ENCODE measurements at regions not wholly inside any gene's neighbourhood (a gene's known extent, or its start where the extent isn't known, plus 50 kb on each side); places are given as distances from the start of the nearest gene placed in this dataset.

DNA sequence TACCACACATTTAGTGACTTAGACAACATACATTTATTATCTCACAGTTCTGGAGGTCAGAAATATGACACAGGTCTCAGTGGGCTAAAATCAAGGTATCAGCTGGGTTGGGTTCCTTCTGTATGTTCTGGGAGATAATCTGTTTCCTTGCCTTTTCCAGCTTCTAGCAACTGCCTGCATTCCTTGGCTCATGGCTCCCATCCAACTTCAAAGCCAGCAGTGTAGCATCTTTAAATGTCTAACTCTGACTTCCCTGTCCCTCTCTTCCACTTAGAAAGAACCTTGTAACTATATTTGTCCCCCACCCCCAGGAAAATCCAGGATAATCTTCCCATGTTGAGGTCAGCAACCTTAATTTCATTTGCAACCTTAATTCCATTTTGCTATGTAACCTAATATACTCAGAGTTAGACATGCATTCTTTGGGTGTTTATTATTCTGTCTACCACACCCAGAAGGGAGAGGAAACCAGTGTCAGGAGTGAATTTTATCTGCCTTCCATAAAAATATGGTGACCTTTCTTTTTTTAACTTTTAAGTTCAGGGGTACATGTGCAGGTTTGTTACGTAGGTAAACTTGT is 57.3 kb upstream of the SMIM30 start (continued):
- TF ChIP-seq, protein P1, sequence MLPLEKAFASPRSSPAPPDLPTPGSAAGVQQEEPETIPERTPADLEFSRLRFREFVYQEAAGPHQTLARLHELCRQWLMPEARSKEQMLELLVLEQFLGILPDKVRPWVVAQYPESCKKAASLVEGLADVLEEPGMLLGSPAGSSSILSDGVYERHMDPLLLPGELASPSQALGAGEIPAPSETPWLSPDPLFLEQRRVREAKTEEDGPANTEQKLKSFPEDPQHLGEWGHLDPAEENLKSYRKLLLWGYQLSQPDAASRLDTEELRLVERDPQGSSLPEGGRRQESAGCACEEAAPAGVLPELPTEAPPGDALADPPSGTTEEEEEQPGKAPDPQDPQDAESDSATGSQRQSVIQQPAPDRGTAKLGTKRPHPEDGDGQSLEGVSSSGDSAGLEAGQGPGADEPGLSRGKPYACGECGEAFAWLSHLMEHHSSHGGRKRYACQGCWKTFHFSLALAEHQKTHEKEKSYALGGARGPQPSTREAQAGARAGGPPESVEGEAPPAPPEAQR (CRISPR knock-in tag; IDR thresholded peaks at IDR 0.05), result no peak

DNA sequence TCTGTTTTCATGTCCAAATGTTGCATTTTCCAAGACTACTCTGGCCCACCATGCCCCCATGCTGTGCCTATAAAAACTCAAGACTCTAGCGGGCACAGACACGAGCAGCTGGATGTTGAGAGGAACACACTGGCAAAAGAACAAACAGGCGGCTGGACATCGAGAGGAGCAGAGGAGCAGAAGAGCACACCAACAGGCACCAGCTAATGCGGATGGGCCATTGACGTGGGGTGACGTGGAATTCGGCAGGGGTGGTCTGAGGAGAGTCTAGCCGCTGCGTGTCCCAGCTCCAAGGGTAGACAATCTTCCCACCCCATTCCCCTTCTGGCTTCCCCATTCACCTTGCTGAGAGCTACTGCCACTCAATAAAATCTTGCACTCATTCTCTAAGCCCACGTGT is 54.4 kb upstream of the SMIM30 start:
- H3K36me3 Mint-ChIP-seq, result no peaks in the 10 kb centered on the region
- peaks cover 9% of the 10 kb centered on the region for H3K4me1 Mint-ChIP-seq
- ChIA-PET CTCF (interaction anchor here (1.2 kb wide), 1 partner anchor 13 kb away, joined by 3 read pairs; no protein-coding TSS in a partner anchor), POLR2A (no interaction called here)
- no peak overlapping the region for H3K4me3 Mint-ChIP-seq
- DNase-seq (ENCODE audit: low spot score) (no peak), ATAC-seq (no peak)
- no peak overlapping the region for H3K27ac Mint-ChIP-seq
- H3K9me3 Mint-ChIP-seq, result 0 out of 2 replicates have a peak, but pooled peaks cover 3% of the 10 kb centered on the region
- H3K27me3 Mint-ChIP-seq (ENCODE audit: low read depth), result no peaks in the 10 kb centered on the region
- TF ChIP-seq, protein P2, sequence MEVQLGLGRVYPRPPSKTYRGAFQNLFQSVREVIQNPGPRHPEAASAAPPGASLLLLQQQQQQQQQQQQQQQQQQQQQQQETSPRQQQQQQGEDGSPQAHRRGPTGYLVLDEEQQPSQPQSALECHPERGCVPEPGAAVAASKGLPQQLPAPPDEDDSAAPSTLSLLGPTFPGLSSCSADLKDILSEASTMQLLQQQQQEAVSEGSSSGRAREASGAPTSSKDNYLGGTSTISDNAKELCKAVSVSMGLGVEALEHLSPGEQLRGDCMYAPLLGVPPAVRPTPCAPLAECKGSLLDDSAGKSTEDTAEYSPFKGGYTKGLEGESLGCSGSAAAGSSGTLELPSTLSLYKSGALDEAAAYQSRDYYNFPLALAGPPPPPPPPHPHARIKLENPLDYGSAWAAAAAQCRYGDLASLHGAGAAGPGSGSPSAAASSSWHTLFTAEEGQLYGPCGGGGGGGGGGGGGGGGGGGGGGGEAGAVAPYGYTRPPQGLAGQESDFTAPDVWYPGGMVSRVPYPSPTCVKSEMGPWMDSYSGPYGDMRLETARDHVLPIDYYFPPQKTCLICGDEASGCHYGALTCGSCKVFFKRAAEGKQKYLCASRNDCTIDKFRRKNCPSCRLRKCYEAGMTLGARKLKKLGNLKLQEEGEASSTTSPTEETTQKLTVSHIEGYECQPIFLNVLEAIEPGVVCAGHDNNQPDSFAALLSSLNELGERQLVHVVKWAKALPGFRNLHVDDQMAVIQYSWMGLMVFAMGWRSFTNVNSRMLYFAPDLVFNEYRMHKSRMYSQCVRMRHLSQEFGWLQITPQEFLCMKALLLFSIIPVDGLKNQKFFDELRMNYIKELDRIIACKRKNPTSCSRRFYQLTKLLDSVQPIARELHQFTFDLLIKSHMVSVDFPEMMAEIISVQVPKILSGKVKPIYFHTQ (CRISPR knock-in tag; IDR thresholded peaks at IDR 0.05), result no peak
- no peak for TF ChIP-seq NFATC4 (CRISPR knock-in tag; IDR thresholded peaks at IDR 0.05)
- no peak for TF ChIP-seq ZNF138 (CRISPR knock-in tag; conservative IDR thresholded peaks at IDR 0.05)
- TF ChIP-seq NR2C2 (CRISPR knock-in tag; IDR thresholded peaks at IDR 0.05), result no peak
- TF ChIP-seq, protein P3, sequence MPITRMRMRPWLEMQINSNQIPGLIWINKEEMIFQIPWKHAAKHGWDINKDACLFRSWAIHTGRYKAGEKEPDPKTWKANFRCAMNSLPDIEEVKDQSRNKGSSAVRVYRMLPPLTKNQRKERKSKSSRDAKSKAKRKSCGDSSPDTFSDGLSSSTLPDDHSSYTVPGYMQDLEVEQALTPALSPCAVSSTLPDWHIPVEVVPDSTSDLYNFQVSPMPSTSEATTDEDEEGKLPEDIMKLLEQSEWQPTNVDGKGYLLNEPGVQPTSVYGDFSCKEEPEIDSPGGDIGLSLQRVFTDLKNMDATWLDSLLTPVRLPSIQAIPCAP (CRISPR knock-in tag; IDR thresholded peaks at IDR 0.05), result no peak
- TF ChIP-seq FOXK1 (CRISPR knock-in tag; IDR thresholded peaks at IDR 0.05), result no peak
- TF ChIP-seq, protein P4, sequence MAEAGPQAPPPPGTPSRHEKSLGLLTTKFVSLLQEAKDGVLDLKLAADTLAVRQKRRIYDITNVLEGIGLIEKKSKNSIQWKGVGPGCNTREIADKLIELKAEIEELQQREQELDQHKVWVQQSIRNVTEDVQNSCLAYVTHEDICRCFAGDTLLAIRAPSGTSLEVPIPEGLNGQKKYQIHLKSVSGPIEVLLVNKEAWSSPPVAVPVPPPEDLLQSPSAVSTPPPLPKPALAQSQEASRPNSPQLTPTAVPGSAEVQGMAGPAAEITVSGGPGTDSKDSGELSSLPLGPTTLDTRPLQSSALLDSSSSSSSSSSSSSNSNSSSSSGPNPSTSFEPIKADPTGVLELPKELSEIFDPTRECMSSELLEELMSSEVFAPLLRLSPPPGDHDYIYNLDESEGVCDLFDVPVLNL (CRISPR knock-in tag; IDR thresholded peaks at IDR 0.05; ENCODE audit: borderline replicate concordance, low read depth), result no peak
- TF ChIP-seq, protein P5, sequence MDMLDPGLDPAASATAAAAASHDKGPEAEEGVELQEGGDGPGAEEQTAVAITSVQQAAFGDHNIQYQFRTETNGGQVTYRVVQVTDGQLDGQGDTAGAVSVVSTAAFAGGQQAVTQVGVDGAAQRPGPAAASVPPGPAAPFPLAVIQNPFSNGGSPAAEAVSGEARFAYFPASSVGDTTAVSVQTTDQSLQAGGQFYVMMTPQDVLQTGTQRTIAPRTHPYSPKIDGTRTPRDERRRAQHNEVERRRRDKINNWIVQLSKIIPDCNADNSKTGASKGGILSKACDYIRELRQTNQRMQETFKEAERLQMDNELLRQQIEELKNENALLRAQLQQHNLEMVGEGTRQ (CRISPR knock-in tag; IDR thresholded peaks at IDR 0.05), result no peak
- TF ChIP-seq RORB (CRISPR knock-in tag; IDR thresholded peaks at IDR 0.05), result no peak
- TF ChIP-seq GTF2I (CRISPR knock-in tag; conservative IDR thresholded peaks at IDR 0.05), result no peak
- TF ChIP-seq, protein P6, sequence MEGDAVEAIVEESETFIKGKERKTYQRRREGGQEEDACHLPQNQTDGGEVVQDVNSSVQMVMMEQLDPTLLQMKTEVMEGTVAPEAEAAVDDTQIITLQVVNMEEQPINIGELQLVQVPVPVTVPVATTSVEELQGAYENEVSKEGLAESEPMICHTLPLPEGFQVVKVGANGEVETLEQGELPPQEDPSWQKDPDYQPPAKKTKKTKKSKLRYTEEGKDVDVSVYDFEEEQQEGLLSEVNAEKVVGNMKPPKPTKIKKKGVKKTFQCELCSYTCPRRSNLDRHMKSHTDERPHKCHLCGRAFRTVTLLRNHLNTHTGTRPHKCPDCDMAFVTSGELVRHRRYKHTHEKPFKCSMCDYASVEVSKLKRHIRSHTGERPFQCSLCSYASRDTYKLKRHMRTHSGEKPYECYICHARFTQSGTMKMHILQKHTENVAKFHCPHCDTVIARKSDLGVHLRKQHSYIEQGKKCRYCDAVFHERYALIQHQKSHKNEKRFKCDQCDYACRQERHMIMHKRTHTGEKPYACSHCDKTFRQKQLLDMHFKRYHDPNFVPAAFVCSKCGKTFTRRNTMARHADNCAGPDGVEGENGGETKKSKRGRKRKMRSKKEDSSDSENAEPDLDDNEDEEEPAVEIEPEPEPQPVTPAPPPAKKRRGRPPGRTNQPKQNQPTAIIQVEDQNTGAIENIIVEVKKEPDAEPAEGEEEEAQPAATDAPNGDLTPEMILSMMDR (IDR thresholded peaks at IDR 0.05), result no peak
- TF ChIP-seq EMX1 (CRISPR knock-in tag; IDR thresholded peaks at IDR 0.05), result no peak
- TF ChIP-seq, protein P7, sequence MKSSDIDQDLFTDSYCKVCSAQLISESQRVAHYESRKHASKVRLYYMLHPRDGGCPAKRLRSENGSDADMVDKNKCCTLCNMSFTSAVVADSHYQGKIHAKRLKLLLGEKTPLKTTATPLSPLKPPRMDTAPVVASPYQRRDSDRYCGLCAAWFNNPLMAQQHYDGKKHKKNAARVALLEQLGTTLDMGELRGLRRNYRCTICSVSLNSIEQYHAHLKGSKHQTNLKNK (CRISPR knock-in tag; IDR thresholded peaks at IDR 0.05), result no peak
- no peak for TF ChIP-seq NFYB (CRISPR knock-in tag; conservative IDR thresholded peaks at IDR 0.05; ENCODE audit: low read depth)
- no peak for TF ChIP-seq NFE2L1 (CRISPR knock-in tag; IDR thresholded peaks at IDR 0.05)
- TF ChIP-seq, protein P8, sequence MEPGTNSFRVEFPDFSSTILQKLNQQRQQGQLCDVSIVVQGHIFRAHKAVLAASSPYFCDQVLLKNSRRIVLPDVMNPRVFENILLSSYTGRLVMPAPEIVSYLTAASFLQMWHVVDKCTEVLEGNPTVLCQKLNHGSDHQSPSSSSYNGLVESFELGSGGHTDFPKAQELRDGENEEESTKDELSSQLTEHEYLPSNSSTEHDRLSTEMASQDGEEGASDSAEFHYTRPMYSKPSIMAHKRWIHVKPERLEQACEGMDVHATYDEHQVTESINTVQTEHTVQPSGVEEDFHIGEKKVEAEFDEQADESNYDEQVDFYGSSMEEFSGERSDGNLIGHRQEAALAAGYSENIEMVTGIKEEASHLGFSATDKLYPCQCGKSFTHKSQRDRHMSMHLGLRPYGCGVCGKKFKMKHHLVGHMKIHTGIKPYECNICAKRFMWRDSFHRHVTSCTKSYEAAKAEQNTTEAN (CRISPR knock-in tag; IDR thresholded peaks at IDR 0.05), result no peak
- TF ChIP-seq SMAD4 (CRISPR knock-in tag; IDR thresholded peaks at IDR 0.05), result no peak
- TF ChIP-seq ZNF317 (CRISPR knock-in tag; IDR thresholded peaks at IDR 0.05; ENCODE audit: borderline replicate concordance, low read depth), result no peak

All from WTC11 (cell line).